ENCODE measurements at regions not wholly inside any gene's neighbourhood (a gene's known extent, or its start where the extent isn't known, plus 50 kb on each side); places are given as distances from the start of the nearest gene placed in this dataset.

- TF ChIP-seq CTCF (IDR thresholded peaks at IDR 0.05; ENCODE audit: unreplicated experiment in 3 of 3): no peak
- Mint-ChIP-seq H3K4me1 (no peaks in the 10 kb centered on the region), H3K36me3 (ENCODE audit: low read depth) (no peaks in the 10 kb centered on the region), H3K27ac (no peak overlapping the region), H3K4me3 (no peak overlapping the region), H3K27me3 (ENCODE audit: low read depth) (no peaks in the 10 kb centered on the region), H3K9me3 (no peaks in the 10 kb centered on the region)
Observed at GRCh38 chr20:11168026-11168425, 494.2 kb upstream of the JAG1 start.

- Mint-ChIP-seq H3K27ac (peak overlapping the region in 1 of 3 experiments; percentile 33), H3K9me3 (no peaks in the 10 kb centered on the region), H3K4me1 (no peaks in the 10 kb centered on the region), H3K4me3 (no peak overlapping the region), H3K36me3 (ENCODE audit: low read depth) (no peaks in the 10 kb centered on the region), H3K27me3 (ENCODE audit: low read depth) (no peaks in the 10 kb centered on the region)
- no peak for TF ChIP-seq CTCF (IDR thresholded peaks at IDR 0.05; ENCODE audit: unreplicated experiment in 3 of 3)
Observed at GRCh38 chr20:11170025-11170424, 496.2 kb upstream of the JAG1 start.

- TF ChIP-seq CTCF (IDR thresholded peaks at IDR 0.05; ENCODE audit: unreplicated experiment in 3 of 3): no peak
- Mint-ChIP-seq H3K27ac (peak overlapping the region in 1 of 3 experiments; percentile 33), H3K9me3 (no peaks in the 10 kb centered on the region), H3K27me3 (ENCODE audit: low read depth) (no peaks in the 10 kb centered on the region), H3K36me3 (ENCODE audit: low read depth) (no peaks in the 10 kb centered on the region), H3K4me1 (no peaks in the 10 kb centered on the region), H3K4me3 (no peak overlapping the region)
Observed at GRCh38 chr20:11170565-11170964, 496.8 kb upstream of the JAG1 start.

- Mint-ChIP-seq H3K27me3 (ENCODE audit: low read depth) (no peaks in the 10 kb centered on the region), H3K4me1 (no peaks in the 10 kb centered on the region), H3K27ac (no peak overlapping the region), H3K36me3 (ENCODE audit: low read depth) (no peaks in the 10 kb centered on the region), H3K9me3 (no peaks in the 10 kb centered on the region), H3K4me3 (no peak overlapping the region)
- no peak for TF ChIP-seq CTCF (IDR thresholded peaks at IDR 0.05; ENCODE audit: unreplicated experiment in 3 of 3)
Observed at GRCh38 chr20:11172881-11173280, 499.1 kb upstream of the JAG1 start.

- no peaks in the 10 kb centered on the region for H3K27me3 Mint-ChIP-seq (ENCODE audit: low read depth)
- no peak overlapping the region for H3K27ac Mint-ChIP-seq
- H3K9me3 Mint-ChIP-seq: no peaks in the 10 kb centered on the region
- TF ChIP-seq CTCF (IDR thresholded peaks at IDR 0.05; ENCODE audit: unreplicated experiment in 3 of 3): no peak
- H3K4me1 Mint-ChIP-seq: no peaks in the 10 kb centered on the region
- no peaks in the 10 kb centered on the region for H3K36me3 Mint-ChIP-seq (ENCODE audit: low read depth)
- H3K4me3 Mint-ChIP-seq: no peak overlapping the region
Observed at GRCh38 chr20:11173916-11174315, 500.1 kb upstream of the JAG1 start.

GRCh38 chr20:11174861-11175260, 501.1 kb upstream of the JAG1 start:
- H3K27me3 Mint-ChIP-seq (ENCODE audit: low read depth): no peaks in the 10 kb centered on the region
- no peak overlapping the region for H3K4me3 Mint-ChIP-seq
- TF ChIP-seq CTCF (IDR thresholded peaks at IDR 0.05; ENCODE audit: unreplicated experiment in 3 of 3): no peak
- H3K4me1 Mint-ChIP-seq: no peaks in the 10 kb centered on the region
- H3K27ac Mint-ChIP-seq: no peak overlapping the region
- no peaks in the 10 kb centered on the region for H3K9me3 Mint-ChIP-seq
- H3K36me3 Mint-ChIP-seq (ENCODE audit: low read depth): no peaks in the 10 kb centered on the region

Measured in nephron (organoid).